Naive thymus-derived CD4-positive, alpha-beta T cell (primary cell): ENCODE measurements at regions not wholly inside any gene's neighbourhood (a gene's known extent, or its start where the extent isn't known, plus 50 kb on each side); places are given as distances from the start of the nearest gene placed in this dataset.

ENCODE experiments used
- ATAC-seq: fragments of 150-1000 bp; cut with Tn5 transposase; 2 replicates; pipeline ENCODE4 v1.10.0; 2021; ENCODE audit warnings: mild to moderate bottlenecking, moderate library complexity
- CTCF ChIA-PET: fragments of 350-600 bp; sonication (Branson Sonifier 250); formaldehyde crosslinking; loops from one replicate; lab custom pipeline; 2021; ENCODE audit warnings: antibody characterized with exemption; lab: Charles Lee
- POLR2A ChIA-PET: fragments of 350-600 bp; sonication (Branson Sonifier 250); formaldehyde crosslinking; loops from one replicate; lab custom pipeline; 2021; ENCODE audit warnings: antibody characterized with exemption, inconsistent platforms; lab: Charles Lee
- DNase-seq, 9 donors: peaks; one replicate each; pipeline versions ENCODE4 v3.0.0 to v3.0.0-alpha.2; 2020 to 2022; ENCODE audit warnings: mixed read lengths in 1 of 9
- H3K27ac ChIP-seq: one replicate; pipeline ENCODE4 v1.7.0; 2013; ENCODE audit warnings: mild to moderate bottlenecking, low read depth, low read length, moderate library complexity
- H3K27me3 ChIP-seq, 2 donors: one replicate each; pipeline ENCODE4 v1.7.0; 2013; ENCODE audit warnings: low read length in 2 of 2, mild to moderate bottlenecking in 2 of 2, moderate library complexity in 2 of 2; ENCODE audit not compliant: control insufficient read depth in 2 of 2, insufficient read depth in 2 of 2
- H3K36me3 ChIP-seq, 3 experiments: 1 replicate in 2 of 3; 2 replicates in 1 of 3; pipeline ENCODE4 v1.7.0; 2013; ENCODE audit warnings: low read length in 3 of 3, mild to moderate bottlenecking in 3 of 3, moderate library complexity in 1 of 3; ENCODE audit not compliant: insufficient read depth in 3 of 3, control insufficient read depth in 2 of 3
- H3K4me1 ChIP-seq, 2 donors: one replicate each; pipeline ENCODE4 v1.7.0; 2013; ENCODE audit warnings: low read length in 2 of 2, mild to moderate bottlenecking in 2 of 2, moderate library complexity in 1 of 2; ENCODE audit not compliant: control insufficient read depth in 2 of 2, insufficient read depth in 2 of 2
- H3K4me3 ChIP-seq: 2 replicates; pipeline ENCODE4 v1.7.0; 2013; ENCODE audit warnings: mild to moderate bottlenecking, low read length
- H3K9me3 ChIP-seq, 3 experiments: 1 replicate in 2 of 3; 2 replicates in 1 of 3; pipeline ENCODE4 v1.7.0; 2013; ENCODE audit warnings: low read length in 3 of 3; ENCODE audit not compliant: control insufficient read depth in 2 of 3
- H3K27ac Mint-ChIP-seq, 9 donors: one replicate each; pipeline ENCODE4 v1.8.0; 2020 to 2022; ENCODE audit warnings: mixed read lengths in 9 of 9, mild to moderate bottlenecking in 8 of 9, moderate library complexity in 5 of 9, inconsistent platforms in 2 of 9
- H3K27me3 Mint-ChIP-seq, 5 donors: one replicate each; pipeline ENCODE4 v1.8.0; 2021 to 2022; ENCODE audit warnings: mixed read lengths in 5 of 5, mild to moderate bottlenecking in 1 of 5
- H3K36me3 Mint-ChIP-seq, 5 donors: one replicate each; pipeline ENCODE4 v1.8.0; 2020 to 2022; ENCODE audit warnings: mixed read lengths in 5 of 5, mild to moderate bottlenecking in 3 of 5, inconsistent platforms in 1 of 5
- H3K4me1 Mint-ChIP-seq, 7 donors: one replicate each; pipeline ENCODE4 v1.8.0; 2020 to 2022; ENCODE audit warnings: mixed read lengths in 7 of 7, mild to moderate bottlenecking in 3 of 7, inconsistent platforms in 1 of 7
- H3K4me3 Mint-ChIP-seq, 10 donors: one replicate each; pipeline ENCODE4 v1.8.0; 2020 to 2022; ENCODE audit warnings: mild to moderate bottlenecking in 10 of 10, mixed read lengths in 10 of 10, moderate library complexity in 6 of 10, inconsistent platforms in 2 of 10
- H3K9me3 Mint-ChIP-seq, 11 donors: one replicate each; pipeline ENCODE4 v1.8.0; 2020 to 2022; ENCODE audit warnings: mixed read lengths in 11 of 11, mild to moderate bottlenecking in 4 of 11, inconsistent platforms in 1 of 11, moderate library complexity in 1 of 11
- intact Hi-C, 2 donors: fragments of 100-400 bp; cut with micrococcal nuclease; formaldehyde crosslinking; loops; one replicate each; pipeline ENCODE4 v1.15.1; 2023

DNA sequence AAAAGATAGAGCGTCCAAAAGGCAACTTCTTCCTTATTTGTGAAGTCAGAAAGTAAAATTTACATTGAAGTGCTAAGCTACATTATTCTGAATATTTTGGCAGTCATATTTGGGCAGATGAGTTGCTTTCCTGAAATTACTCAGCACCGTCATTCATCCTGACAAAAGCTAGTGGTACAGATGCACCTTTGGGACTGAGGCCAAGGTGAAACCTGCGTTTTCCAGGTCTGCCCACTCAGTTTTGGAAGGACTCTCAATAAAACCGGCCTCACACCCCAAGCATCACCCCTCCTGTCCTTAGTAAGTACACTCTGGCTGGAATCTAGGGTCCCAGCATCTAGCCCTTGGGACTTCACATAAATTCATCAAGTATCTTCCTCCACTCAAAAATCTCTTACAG, 187.5 kb downstream of the TM9SF2 start:
- ATAC-seq (no peak), DNase-seq (no peak)
- intact Hi-C loops, result no loop called here
- H3K36me3 ChIP-seq, result no peaks in the 10 kb centered on the region
- Mint-ChIP-seq H3K27me3 (peaks cover 0 to 13% (median 0%) of the 10 kb centered on the region in 5 donors), H3K36me3 (peaks cover 0 to 12% (median 6%) of the 10 kb centered on the region in 5 donors), H3K4me1 (peaks cover 0 to 6% (median 0%) of the 10 kb centered on the region in 7 donors), H3K9me3 (no peaks in the 10 kb centered on the region), H3K4me3 (no peak overlapping the region), H3K27ac (no peak overlapping the region)
- H3K4me3 ChIP-seq, result no peak overlapping the region
- H3K27ac ChIP-seq, result no peak overlapping the region
- H3K9me3 ChIP-seq, result no peaks in the 10 kb centered on the region
- ChIA-PET CTCF (no interaction called here), POLR2A (no interaction called here)
- H3K27me3 ChIP-seq, result no peaks in the 10 kb centered on the region
- H3K4me1 ChIP-seq, result no peaks in the 10 kb centered on the region

GRCh38 chr13:99687723-99688397, 186.6 kb downstream of the TM9SF2 start:
- H3K36me3 Mint-ChIP-seq, result peaks cover 0 to 10% (median 5%) of the 10 kb centered on the region in 5 donors
- peaks cover 0 to 13% (median 0%) of the 10 kb centered on the region in 5 donors for H3K27me3 Mint-ChIP-seq
- no peak for DNase-seq
- H3K27ac Mint-ChIP-seq, result no peak overlapping the region
- intact Hi-C loops, result no loop called here
- no peaks in the 10 kb centered on the region for H3K27me3 ChIP-seq
- no peak overlapping the region for H3K27ac ChIP-seq
- H3K4me3 Mint-ChIP-seq, result no peak overlapping the region
- no peaks in the 10 kb centered on the region for H3K4me1 ChIP-seq
- H3K36me3 ChIP-seq, result no peaks in the 10 kb centered on the region
- ChIA-PET POLR2A (no interaction called here), CTCF (no interaction called here)
- peaks cover 0 to 6% (median 0%) of the 10 kb centered on the region in 7 donors for H3K4me1 Mint-ChIP-seq
- H3K9me3 Mint-ChIP-seq, result no peaks in the 10 kb centered on the region
- ATAC-seq, result no peak
- H3K4me3 ChIP-seq, result no peak overlapping the region
- no peaks in the 10 kb centered on the region for H3K9me3 ChIP-seq

DNA sequence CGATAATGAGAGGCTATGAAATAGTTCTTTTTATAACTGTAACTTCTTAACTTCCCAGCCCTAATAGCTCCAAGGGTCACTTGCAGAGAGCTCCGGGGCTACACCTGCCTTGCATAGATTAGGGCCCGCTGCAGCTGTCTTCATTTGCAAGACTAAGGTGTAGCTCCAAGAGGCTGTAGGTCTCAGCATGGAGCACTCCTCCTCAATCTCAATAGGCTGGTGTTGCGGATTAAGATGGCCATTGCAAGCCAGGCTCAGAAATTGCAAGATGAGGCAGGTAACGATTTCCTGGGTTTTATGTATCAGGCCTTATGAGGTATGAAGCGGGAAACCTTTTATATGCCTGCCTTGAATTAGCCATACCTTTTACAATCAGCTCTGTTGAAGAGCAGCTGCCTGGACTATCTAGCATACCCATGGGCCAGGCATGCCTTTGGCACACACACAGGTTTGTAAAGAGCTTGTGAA, 185.7 kb downstream of the TM9SF2 start:
- H3K36me3 Mint-ChIP-seq, result peaks cover 0 to 9% (median 0%) of the 10 kb centered on the region in 5 donors
- H3K36me3 ChIP-seq, result no peaks in the 10 kb centered on the region
- H3K4me3 Mint-ChIP-seq, result no peak overlapping the region
- peaks cover 0 to 6% (median 0%) of the 10 kb centered on the region in 7 donors for H3K4me1 Mint-ChIP-seq
- POLR2A ChIA-PET, result no interaction called here
- H3K27ac Mint-ChIP-seq, result no peak overlapping the region
- H3K27ac ChIP-seq, result no peak overlapping the region
- H3K9me3 ChIP-seq, result no peaks in the 10 kb centered on the region
- DNase-seq, result no peak
- ATAC-seq, result no peak
- H3K4me3 ChIP-seq, result no peak overlapping the region
- H3K9me3 Mint-ChIP-seq, result no peaks in the 10 kb centered on the region
- CTCF ChIA-PET, result no interaction called here
- H3K27me3 ChIP-seq, result no peaks in the 10 kb centered on the region
- no peaks in the 10 kb centered on the region for H3K4me1 ChIP-seq
- peaks cover 0 to 12% (median 0%) of the 10 kb centered on the region in 5 donors for H3K27me3 Mint-ChIP-seq
- intact Hi-C loops, result no loop called here

DNA sequence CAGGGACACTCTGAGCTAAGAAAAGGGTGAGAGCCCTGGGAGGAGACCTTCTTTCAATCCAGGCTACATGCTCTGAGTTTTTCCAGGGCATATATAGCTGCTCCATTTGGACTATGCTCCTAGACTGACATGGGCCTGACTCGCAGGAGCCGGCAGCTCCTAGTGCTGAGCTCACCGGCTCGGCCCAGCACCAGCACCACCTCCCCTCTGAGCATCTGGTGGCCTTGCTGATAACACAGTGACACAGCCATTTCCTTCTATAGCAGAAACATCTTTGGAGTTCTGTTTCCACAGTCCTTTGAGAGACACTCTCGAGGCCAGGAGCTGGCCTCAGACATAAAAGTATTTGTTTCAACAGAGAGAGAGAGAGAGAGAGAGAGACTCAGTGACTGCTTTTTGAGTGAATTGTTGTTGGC, 184.9 kb downstream of the TM9SF2 start:
- Mint-ChIP-seq H3K4me3 (no peak overlapping the region), H3K27me3 (peaks cover 0 to 11% (median 0%) of the 10 kb centered on the region in 5 donors), H3K4me1 (peaks cover 0 to 6% (median 0%) of the 10 kb centered on the region in 7 donors), H3K36me3 (peaks cover 0 to 12% (median 0%) of the 10 kb centered on the region in 5 donors), H3K27ac (no peak overlapping the region), H3K9me3 (no peaks in the 10 kb centered on the region)
- Histone ChIP-seq H3K9me3 (no peaks in the 10 kb centered on the region), H3K4me1 (no peaks in the 10 kb centered on the region), H3K27ac (no peak overlapping the region), H3K36me3 (no peaks in the 10 kb centered on the region), H3K27me3 (no peaks in the 10 kb centered on the region), H3K4me3 (no peak overlapping the region)
- DNase-seq (no peak), ATAC-seq (no peak)
- POLR2A ChIA-PET, result no interaction called here
- intact Hi-C loops, result no loop called here
- CTCF ChIA-PET, result no interaction called here

DNA sequence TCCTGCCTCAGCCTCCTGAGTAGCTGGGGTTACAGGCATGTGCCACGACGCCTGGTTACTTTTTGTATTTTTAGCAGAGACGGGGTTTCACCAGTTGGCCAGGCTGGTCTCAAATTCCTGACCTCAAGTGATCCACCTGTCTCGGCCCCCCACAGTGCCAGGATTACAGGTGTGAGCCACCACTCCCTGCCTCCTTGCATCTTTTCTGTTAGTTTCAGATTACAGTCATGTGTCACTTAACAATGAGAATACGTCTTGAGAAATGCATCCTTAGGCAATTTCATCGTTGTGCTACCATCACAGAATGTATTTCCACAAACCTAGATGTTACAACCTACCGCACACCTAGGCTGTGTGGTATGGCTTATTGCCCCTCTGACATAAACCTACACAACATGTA, 180.4 kb downstream of the TM9SF2 start:
- H3K27ac Mint-ChIP-seq, result no peak overlapping the region
- ChIA-PET POLR2A (no interaction called here), CTCF (interaction anchor here (1.0 kb wide), 1 partner anchor 26 kb away, joined by 3 read pairs; no protein-coding TSS in a partner anchor)
- Histone ChIP-seq H3K27ac (no peak overlapping the region), H3K4me1 (no peaks in the 10 kb centered on the region), H3K4me3 (no peak overlapping the region), H3K9me3 (no peaks in the 10 kb centered on the region), H3K36me3 (no peaks in the 10 kb centered on the region), H3K27me3 (no peaks in the 10 kb centered on the region)
- ATAC-seq (no peak), DNase-seq (no peak)
- H3K27me3 Mint-ChIP-seq, result no peaks in the 10 kb centered on the region
- no peak overlapping the region for H3K4me3 Mint-ChIP-seq
- peaks cover 0 to 5% (median 0%) of the 10 kb centered on the region in 7 donors for H3K4me1 Mint-ChIP-seq
- peaks cover 0 to 14% (median 0%) of the 10 kb centered on the region in 5 donors for H3K36me3 Mint-ChIP-seq
- intact Hi-C loops, result no loop called here
- H3K9me3 Mint-ChIP-seq, result no peaks in the 10 kb centered on the region

- H3K4me1 ChIP-seq, result no peaks in the 10 kb centered on the region
- H3K9me3 Mint-ChIP-seq, result no peaks in the 10 kb centered on the region
- H3K36me3 ChIP-seq, result no peaks in the 10 kb centered on the region
- DNase-seq (no peak), ATAC-seq (no peak)
- no peak overlapping the region for H3K4me3 Mint-ChIP-seq
- H3K27me3 ChIP-seq, result no peaks in the 10 kb centered on the region
- H3K27ac Mint-ChIP-seq, result no peak overlapping the region
- H3K4me3 ChIP-seq, result no peak overlapping the region
- intact Hi-C loops, result no loop called here
- H3K4me1 Mint-ChIP-seq, result peaks cover 0 to 11% (median 0%) of the 10 kb centered on the region in 7 donors
- CTCF ChIA-PET, result interaction anchor here (0.6 kb wide), 1 partner anchor 8 kb away, joined by 4 read pairs; no protein-coding TSS in a partner anchor
- POLR2A ChIA-PET, result interaction anchor here (0.9 kb wide), 1 partner anchor 21 kb away, joined by 3 read pairs; no protein-coding TSS in a partner anchor
- H3K27me3 Mint-ChIP-seq, result no peaks in the 10 kb centered on the region
- H3K9me3 ChIP-seq, result no peaks in the 10 kb centered on the region
- H3K36me3 Mint-ChIP-seq, result peaks cover 0 to 22% (median 0%) of the 10 kb centered on the region in 5 donors
- H3K27ac ChIP-seq, result no peak overlapping the region
Measured at GRCh38 chr13:99677116-99677951, 176.1 kb downstream of the TM9SF2 start.
